ENCODE measurements at regions not wholly inside any gene's neighbourhood (a gene's known extent, or its start where the extent isn't known, plus 50 kb on each side); places are given as distances from the start of the nearest gene placed in this dataset.
"Not testable (repeated sequence)": the region's sequence is repeated elsewhere in the genome, so short reads cannot be mapped to it uniquely, and the experiment has no call there.

DNA sequence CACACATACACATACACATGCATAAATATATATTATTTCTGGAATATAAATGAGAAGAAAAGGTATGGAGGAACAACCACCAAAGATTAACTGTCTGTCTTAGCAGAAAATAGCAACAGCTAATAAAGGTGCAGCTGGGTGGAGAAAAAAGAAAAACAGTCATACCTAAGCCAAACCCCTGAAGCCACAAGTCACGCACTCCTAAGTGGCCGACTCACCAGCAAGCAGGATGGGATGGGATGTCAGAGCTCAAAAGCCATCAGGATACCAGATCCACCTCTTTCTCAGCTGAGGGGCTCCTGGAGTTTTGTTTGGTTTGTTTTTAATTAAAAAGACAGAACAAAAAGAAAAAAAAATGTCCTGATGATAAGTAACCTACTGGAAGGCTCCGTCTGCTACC lies 64.7 kb upstream of the HIVEP3 start:
- DNase-seq (ENCODE audit: low spot score) = no peak

- DNase-seq (ENCODE audit: low spot score) = no peak
Observed at GRCh38 chr1:41981796-41982195, 63.1 kb upstream of the HIVEP3 start.

GRCh38 chr1:41980827-41981653 lies 62.3 kb upstream of the HIVEP3 start:
- no peak for DNase-seq (ENCODE audit: low spot score)

DNA sequence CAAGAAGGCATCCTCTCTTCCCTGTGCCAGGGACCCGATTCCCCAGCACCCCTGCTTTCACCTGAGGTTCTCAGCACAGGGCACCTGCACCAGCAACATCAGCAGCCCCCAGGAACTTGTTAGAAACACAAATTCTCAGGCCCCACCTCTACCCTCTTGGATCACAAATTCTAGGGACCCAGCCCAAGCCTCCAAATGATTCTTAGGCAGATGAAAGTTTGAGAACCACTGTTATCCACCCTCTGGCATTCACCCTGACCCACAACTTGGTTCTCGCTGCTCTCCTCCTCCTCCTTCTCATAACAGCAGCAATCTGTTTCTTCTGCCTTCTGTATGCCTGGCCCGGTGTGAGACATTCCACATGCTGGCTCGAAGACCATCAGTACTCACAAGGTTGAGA lies 60.3 kb upstream of the HIVEP3 start:
- no peak for DNase-seq (ENCODE audit: low spot score)

DNA sequence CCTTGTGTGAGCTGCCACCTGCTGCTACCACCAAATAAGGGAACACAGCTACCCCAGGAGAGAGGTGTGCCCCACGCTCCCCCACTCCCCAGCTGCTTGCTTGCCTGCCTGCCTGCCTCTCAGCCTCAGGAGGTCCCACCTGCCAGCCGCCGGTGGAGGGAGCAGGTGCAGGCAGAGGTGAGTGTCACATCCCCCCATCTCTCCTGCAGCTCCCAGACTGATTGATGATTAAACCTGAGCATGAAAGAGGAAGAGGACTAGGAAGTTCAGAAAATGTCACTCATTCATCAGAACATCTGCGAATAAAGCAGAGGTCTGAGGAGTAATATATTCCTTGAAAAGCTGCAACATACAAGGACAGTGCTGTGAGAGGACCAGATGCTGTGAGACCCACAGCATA lies 58.6 kb upstream of the HIVEP3 start:
- DNase-seq (ENCODE audit: low spot score) = no peak

DNA sequence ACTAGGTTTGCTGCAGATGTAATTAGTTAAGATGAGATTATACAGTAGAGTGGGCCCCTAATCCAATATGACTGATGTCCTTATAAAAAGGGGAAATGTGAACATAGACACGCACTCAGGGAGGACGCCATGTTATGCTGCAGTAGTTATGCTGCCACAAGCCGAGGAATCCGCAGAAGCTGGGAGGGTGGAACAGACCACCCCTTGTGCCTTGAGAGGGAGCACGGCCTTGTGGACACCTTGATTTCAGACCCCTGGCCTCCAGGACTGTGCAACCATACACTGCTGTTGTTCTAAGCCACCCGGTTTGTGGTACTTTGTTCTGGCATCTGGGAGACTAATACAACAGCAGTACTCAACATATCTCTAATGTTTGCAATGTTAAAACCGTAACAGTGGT lies 57.9 kb upstream of the HIVEP3 start:
- no peak for DNase-seq (ENCODE audit: low spot score)

- DNase-seq (ENCODE audit: low spot score) = no peak
Observed at GRCh38 chr1:41975850-41976569, 57.3 kb upstream of the HIVEP3 start.

DNA sequence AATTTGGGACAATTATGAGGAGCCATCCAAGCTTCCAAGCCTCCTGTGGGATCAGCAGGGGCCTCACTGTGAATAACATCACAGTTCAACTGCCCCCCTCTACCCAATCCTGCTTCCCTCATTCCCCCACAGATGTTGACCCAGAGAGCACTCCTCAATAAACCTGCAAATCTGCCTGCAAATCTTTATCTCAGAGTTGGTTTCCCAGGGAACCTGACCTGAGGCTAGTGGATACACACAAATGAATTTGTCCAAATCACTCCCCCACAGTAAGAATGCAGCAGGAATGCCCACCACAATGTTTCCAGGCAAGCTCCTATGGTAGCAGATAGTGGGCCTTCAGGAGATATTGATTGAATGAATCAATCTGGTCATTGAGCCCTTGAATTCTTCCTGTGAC lies 56.4 kb upstream of the HIVEP3 start:
- DNase-seq (ENCODE audit: low spot score) = no peak

DNA sequence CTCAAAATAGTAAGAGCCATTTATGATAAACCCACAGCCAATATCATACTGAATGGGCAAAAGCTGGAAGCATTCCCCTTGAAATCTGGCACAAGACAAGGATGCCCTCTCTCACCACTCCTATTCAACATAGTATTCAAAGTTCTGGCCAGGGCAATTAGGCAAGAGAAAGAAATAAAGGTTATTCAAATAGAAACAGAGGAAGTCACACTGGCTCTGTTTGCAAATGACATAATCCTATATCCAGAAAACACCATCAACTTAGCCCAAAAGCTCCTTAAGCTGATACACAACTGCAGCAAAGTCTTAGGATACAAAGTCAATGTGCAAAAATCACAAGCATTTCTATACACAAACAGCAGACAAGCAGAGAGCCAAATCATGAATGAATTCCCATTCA lies 49.8 kb upstream of the HIVEP3 start:
- DNase-seq (ENCODE audit: low spot score) = not testable (repeated sequence)

All from mucosa of gallbladder (tissue), 1 donor.